ENCODE measurements at regions not wholly inside any gene's neighbourhood (a gene's known extent, or its start where the extent isn't known, plus 50 kb on each side); places are given as distances from the start of the nearest gene placed in this dataset.

- TF ChIP-seq CTCF (IDR thresholded peaks at IDR 0.05; ENCODE audit: insufficient read depth, low read length) (no peak), REST (IDR thresholded peaks at IDR 0.05; ENCODE audit: insufficient replicate concordance, low read depth) (no peak)
Observed at GRCh38 chr9:13372510-13372909, 93.0 kb upstream of the MPDZ start.
